GM12873 (cell line): ENCODE measurements at regions not wholly inside any gene's neighbourhood (a gene's known extent, or its start where the extent isn't known, plus 50 kb on each side); places are given as distances from the start of the nearest gene placed in this dataset.

Experiments used
- TF ChIP-seq, protein P1 (sequence below): IDR thresholded peaks from 2 replicates; pipeline ENCODE4 v1.5.1; 2012; ENCODE audit warnings: low read depth, mild to moderate bottlenecking, moderate library complexity, low read length, control low read depth; ENCODE audit not compliant: insufficient read depth; ENCODE audit errors: missing control alignments

DNA sequence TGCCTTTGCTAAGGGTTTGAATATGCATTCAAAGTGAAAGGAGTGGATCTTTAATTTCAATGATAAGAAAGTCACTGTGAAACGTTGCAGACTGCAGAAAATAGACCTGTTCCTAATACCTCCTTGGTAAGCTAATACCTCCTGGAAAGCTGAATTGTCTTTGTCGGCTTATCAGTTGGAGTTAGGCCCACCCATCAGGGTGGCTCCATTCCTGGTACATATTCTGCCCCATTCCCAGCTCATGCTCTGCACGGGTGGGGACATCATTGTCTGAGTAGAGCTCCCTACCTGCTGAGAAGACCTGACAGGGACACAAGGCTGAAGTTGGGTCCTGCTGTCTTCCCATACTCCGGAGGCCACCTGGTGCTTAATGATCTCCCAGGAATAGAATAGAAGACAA lies 203.3 kb downstream of the EN1 start:
- TF ChIP-seq, protein P1, sequence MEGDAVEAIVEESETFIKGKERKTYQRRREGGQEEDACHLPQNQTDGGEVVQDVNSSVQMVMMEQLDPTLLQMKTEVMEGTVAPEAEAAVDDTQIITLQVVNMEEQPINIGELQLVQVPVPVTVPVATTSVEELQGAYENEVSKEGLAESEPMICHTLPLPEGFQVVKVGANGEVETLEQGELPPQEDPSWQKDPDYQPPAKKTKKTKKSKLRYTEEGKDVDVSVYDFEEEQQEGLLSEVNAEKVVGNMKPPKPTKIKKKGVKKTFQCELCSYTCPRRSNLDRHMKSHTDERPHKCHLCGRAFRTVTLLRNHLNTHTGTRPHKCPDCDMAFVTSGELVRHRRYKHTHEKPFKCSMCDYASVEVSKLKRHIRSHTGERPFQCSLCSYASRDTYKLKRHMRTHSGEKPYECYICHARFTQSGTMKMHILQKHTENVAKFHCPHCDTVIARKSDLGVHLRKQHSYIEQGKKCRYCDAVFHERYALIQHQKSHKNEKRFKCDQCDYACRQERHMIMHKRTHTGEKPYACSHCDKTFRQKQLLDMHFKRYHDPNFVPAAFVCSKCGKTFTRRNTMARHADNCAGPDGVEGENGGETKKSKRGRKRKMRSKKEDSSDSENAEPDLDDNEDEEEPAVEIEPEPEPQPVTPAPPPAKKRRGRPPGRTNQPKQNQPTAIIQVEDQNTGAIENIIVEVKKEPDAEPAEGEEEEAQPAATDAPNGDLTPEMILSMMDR, result no peak

DNA sequence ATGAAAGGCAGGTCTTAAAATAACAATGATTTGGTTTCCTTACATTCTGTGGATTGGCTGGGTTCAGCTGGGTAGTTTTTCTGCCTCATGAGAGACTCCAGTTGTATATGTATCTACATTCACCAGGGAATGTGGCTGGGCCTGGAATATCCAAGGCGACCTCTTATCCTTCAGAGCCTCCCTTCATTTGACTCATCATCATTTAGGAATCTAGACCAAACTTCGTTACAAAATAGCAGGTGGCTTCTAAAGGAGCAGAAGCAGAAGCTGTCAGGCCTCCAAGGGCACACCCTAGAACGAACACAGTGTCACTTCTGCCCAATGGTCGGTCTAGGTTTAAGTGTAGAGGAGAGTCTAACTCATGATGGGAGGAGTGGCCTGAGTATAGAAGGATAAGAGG lies 204.2 kb downstream of the EN1 start:
- TF ChIP-seq, protein P1, result no peak

DNA sequence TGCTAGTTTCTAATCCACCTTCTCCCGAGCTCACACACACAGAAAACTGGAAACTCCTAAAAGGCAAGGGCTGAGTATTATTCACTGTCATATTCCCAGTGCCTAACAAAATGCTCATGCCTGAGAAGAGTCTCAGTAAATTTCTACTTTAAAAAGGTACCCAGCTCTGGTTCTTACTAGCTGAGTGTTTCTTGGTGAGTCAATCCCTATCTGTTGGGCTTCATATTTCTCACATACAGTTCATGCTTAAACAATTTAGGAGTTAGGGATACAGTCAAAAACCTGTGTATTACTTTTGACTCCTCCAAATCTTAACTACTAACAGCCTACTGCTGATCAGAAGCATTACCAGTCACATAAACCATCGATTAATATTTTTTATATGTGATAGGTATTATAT lies 204.9 kb downstream of the EN1 start:
- TF ChIP-seq, protein P1, result no peak

DNA sequence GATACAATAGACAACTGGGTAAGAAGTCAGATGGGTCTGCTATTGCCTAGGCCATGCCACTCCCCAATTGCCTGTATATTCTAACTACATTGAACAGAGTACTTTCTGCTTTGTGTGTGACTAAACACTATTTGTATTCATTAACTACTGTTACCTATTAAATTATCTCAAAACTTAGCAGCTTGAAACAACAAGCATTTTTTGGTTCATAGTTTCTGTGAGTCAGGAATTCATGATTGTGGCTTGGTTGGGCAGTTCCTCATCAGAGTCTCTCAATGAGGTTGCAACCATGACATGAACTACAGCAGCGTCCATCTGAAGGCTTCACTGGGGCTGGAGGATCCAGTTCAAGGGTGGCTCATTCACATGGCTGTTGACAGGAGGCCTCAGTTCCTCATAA lies 205.7 kb downstream of the EN1 start:
- TF ChIP-seq, protein P1, result no peak

DNA sequence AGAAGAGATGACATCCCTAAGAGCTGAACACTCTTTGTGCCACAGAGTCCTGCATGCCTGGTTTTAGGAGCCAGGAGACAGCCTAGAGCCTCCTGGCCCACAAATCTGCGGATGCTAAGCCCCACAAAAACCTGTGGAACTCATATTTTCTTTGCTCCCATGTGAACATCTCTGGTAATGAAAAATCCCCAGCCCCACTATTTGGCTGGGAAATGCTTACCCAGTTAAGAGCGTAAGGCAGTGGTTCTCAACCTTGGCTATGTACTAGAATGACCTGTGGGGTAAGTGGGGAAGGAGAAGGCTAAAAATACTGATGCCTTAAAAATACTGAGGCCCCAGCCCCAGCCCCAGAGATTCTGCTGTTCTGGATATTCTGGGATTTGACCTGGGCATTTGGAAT lies 208.1 kb downstream of the EN1 start:
- TF ChIP-seq, protein P1, result no peak

DNA sequence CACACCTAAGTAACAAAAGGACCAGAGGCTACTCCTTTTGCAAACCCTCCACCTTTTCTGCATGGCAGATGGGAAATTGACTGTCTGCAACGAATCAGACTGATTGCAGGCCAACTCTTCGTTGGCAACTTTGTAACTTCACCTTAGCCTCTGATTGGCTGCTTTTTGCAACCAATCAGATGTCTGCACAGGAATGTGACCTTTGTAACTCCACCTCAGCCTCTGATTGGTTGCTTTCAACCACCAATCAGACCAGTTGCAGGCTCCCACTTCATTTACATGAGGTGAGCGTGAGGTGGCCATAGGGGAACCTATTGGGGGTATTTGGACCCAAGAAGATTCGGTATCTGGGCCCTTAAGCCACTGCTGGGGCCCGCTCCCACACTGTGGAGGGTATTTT lies 209.0 kb downstream of the EN1 start:
- TF ChIP-seq, protein P1, result no peak

DNA sequence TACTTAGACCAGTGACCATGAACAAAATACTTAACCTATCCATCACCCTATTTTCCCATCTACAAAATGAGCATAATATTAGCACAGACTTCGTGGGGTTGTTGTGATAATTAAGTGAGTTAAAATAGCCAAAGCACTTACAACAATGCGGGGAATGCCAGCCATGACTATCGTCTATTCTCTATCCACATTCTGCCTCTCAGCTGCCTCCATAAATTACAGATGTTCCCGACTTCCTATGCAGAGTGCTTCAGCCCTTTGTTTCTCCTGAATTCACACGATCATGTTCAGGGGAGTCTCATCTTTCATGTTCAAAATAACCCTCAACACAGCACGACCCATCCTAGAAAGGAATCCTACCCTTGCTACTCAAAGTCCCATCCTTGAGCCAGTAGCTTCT lies 211.6 kb downstream of the EN1 start:
- TF ChIP-seq, protein P1, result no peak
